ENCODE measurements at regions not wholly inside any gene's neighbourhood (a gene's known extent, or its start where the extent isn't known, plus 50 kb on each side); places are given as distances from the start of the nearest gene placed in this dataset.

GRCh38 chr15:67992834-67993233 lies 61.3 kb upstream of the PIAS1 start:
- H3K27ac ChIP-seq, result no peak overlapping the region
- H3K27me3 ChIP-seq, result peaks cover 4% of the 10 kb centered on the region
- H3K9me3 ChIP-seq, result no peaks in the 10 kb centered on the region
- whole genome bisulfite sequencing, result 90% methylated on average over 2 of the region's 2 CpGs
- TF ChIP-seq CTCF (IDR thresholded peaks at IDR 0.05) (no peak), POLR2AphosphoS5 (IDR thresholded peaks at IDR 0.05) (no peak), POLR2A (IDR thresholded peaks at IDR 0.05) (no peak), EP300 (IDR thresholded peaks at IDR 0.05) (no peak)
- H3K4me3 ChIP-seq, result no peak overlapping the region
- DNase-seq (ENCODE audit: low spot score in 2 of 2), result no peak
- no peaks in the 10 kb centered on the region for H3K4me1 ChIP-seq
- H3K36me3 ChIP-seq, result no peaks in the 10 kb centered on the region

DNA sequence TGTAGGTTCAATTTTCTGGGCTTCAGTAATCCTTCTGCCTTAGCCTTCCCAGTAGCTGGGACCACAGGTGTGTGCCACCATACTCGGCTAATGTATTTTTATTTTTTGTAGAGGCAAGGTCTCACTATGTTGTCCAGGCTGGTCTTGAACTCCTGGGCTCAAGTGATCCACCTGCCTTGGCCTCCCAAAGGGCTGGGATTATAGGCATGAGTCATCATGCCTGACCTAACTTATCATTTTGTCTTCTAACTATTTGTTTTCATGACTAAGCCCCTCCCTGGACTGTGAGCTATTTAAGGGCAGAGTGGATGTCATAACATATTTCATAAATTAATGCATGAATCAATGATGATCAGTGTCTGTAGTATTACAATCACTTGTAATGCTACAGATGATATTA lies 56.1 kb upstream of the PIAS1 start:
- no peak overlapping the region for H3K4me3 ChIP-seq
- TF ChIP-seq POLR2A (IDR thresholded peaks at IDR 0.05), result no peak
- no peak overlapping the region for H3K27ac ChIP-seq
- no peak for DNase-seq (ENCODE audit: low spot score in 2 of 2)
- H3K9me3 ChIP-seq, result no peaks in the 10 kb centered on the region
- WGBS, result 100% methylated on average over 1 of the region's 1 CpG
- H3K27me3 ChIP-seq, result no peaks in the 10 kb centered on the region
- H3K4me1 ChIP-seq, result peaks cover 8% of the 10 kb centered on the region
- H3K36me3 ChIP-seq, result no peaks in the 10 kb centered on the region

GRCh38 chr15:67998599-67999133 lies 55.4 kb upstream of the PIAS1 start:
- Histone ChIP-seq H3K27ac (no peak overlapping the region), H3K36me3 (no peaks in the 10 kb centered on the region), H3K4me3 (no peak overlapping the region), H3K27me3 (no peaks in the 10 kb centered on the region), H3K4me1 (peaks cover 8% of the 10 kb centered on the region), H3K9me3 (no peaks in the 10 kb centered on the region)
- TF ChIP-seq CTCF (IDR thresholded peaks at IDR 0.05) (no peak), POLR2A (IDR thresholded peaks at IDR 0.05) (no peak), POLR2AphosphoS5 (IDR thresholded peaks at IDR 0.05) (no peak), EP300 (IDR thresholded peaks at IDR 0.05) (no peak)
- WGBS, result 36% methylated on average over 6 of the region's 6 CpGs
- DNase-seq (ENCODE audit: low spot score in 2 of 2), result no peak

DNA sequence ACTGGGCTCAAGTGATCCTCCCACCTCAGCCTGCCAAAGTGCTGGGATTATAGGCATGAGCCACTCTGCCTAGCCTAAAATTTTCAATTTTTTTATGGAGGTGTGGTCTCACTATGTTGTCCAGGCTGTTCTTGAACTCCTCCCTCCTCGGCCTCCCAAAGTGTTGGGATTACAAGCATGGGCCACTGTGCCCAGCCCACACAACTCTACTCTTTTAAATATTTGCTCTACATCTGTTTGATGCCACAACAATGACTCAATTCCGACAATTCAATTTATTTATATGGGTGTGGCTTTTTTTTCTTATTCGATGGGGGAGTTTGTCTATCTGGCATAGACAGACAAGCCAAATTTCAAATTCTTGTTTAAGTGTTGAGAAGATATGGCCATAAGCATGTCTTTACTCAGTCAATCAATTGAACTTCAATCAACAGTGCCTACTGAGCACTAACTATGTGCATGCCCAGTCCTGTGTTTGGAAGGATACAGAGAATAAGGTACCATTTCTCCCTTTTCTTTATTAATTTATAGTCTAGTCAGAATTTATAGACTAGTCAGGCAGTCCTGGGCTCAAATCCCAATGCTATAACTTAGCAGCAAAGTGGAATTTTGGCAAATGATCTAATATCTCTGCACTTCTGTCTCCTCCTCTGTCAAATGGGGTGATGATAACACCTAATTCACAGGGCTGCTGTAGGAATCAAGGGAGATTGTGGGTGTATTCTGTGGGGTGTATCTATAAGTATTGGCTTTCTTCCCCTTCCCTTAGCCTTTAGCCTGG lies 54.6 kb upstream of the PIAS1 start:
- H3K36me3 ChIP-seq, result no peaks in the 10 kb centered on the region
- H3K27ac ChIP-seq, result no peak overlapping the region
- H3K4me1 ChIP-seq, result peaks cover 8% of the 10 kb centered on the region
- no peak for TF ChIP-seq POLR2A (IDR thresholded peaks at IDR 0.05)
- no peak for TF ChIP-seq CTCF (IDR thresholded peaks at IDR 0.05)
- TF ChIP-seq EP300 (IDR thresholded peaks at IDR 0.05), result no peak
- TF ChIP-seq POLR2AphosphoS5 (IDR thresholded peaks at IDR 0.05), result no peak
- H3K4me3 ChIP-seq, result no peak overlapping the region
- WGBS, result 41% methylated on average over 3 of the region's 3 CpGs
- no peak for DNase-seq (ENCODE audit: low spot score in 2 of 2)
- no peaks in the 10 kb centered on the region for H3K27me3 ChIP-seq
- H3K9me3 ChIP-seq, result no peaks in the 10 kb centered on the region

DNA sequence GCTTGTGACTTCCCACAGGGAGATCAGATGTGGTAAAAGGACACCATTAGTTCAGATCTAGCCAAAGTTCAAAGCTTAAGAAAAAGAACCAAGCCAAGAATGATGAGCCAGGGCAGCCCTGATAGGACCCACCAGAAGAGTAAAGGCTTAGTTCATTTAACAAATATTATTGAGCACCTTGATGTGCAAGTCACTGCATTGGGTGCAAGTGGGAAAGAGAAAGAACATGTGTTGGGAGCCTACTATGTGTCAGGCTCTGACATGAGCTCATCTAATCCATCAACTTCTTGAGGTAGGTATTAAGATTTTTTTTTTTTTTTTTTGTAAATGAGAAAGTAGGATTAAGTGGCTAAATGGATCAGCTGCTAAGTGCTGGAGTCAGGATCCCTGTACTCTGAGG lies 53.4 kb upstream of the PIAS1 start:
- Histone ChIP-seq H3K36me3 (no peaks in the 10 kb centered on the region), H3K9me3 (no peaks in the 10 kb centered on the region), H3K27ac (no peak overlapping the region), H3K27me3 (no peaks in the 10 kb centered on the region), H3K4me1 (peaks cover 8% of the 10 kb centered on the region), H3K4me3 (no peak overlapping the region)
- TF ChIP-seq CTCF (IDR thresholded peaks at IDR 0.05) (no peak), POLR2AphosphoS5 (IDR thresholded peaks at IDR 0.05) (no peak), POLR2A (IDR thresholded peaks at IDR 0.05) (no peak), EP300 (IDR thresholded peaks at IDR 0.05) (no peak)
- DNase-seq (ENCODE audit: low spot score in 2 of 2), result no peak
